ENCODE measurements at regions not wholly inside any gene's neighbourhood (a gene's known extent, or its start where the extent isn't known, plus 50 kb on each side); places are given as distances from the start of the nearest gene placed in this dataset.
"Not testable (repeated sequence)": the region's sequence is repeated elsewhere in the genome, so short reads cannot be mapped to it uniquely, and the experiment has no call there.

GRCh38 chr1:221279146-221279545 lies 399.9 kb downstream of the HLX start:
- no peak overlapping the region for H3K4me3 Mint-ChIP-seq
- no peaks in the 10 kb centered on the region for H3K9me3 ChIP-seq (ENCODE audit: control insufficient read depth, insufficient read depth, low read length)
- H3K27ac Mint-ChIP-seq: no peak overlapping the region
- no peaks in the 10 kb centered on the region for H3K36me3 ChIP-seq (ENCODE audit: control insufficient read depth, insufficient read depth, low read length)
- H3K36me3 Mint-ChIP-seq: no peaks in the 10 kb centered on the region
- no peak overlapping the region for H3K4me3 ChIP-seq (ENCODE audit: low read length)
- H3K27me3 ChIP-seq (ENCODE audit: control insufficient read depth, insufficient read depth, low read length): no peaks in the 10 kb centered on the region
- ATAC-seq: no peak
- H3K4me1 Mint-ChIP-seq: no peaks in the 10 kb centered on the region
- no peak overlapping the region for H3K27ac ChIP-seq (ENCODE audit: low read length)
- intact Hi-C loops (cut with micrococcal nuclease): no loop called here
- H3K27me3 Mint-ChIP-seq (ENCODE audit: low read depth in 2 of 2): peaks cover 9 to 20% of the 10 kb centered on the region in 2 donors
- H3K4me1 ChIP-seq (ENCODE audit: control insufficient read depth, insufficient read depth, low read length): no peaks in the 10 kb centered on the region
- peaks cover 0 to 5% of the 10 kb centered on the region in 2 donors for H3K9me3 Mint-ChIP-seq
- TF ChIP-seq, protein P1, sequence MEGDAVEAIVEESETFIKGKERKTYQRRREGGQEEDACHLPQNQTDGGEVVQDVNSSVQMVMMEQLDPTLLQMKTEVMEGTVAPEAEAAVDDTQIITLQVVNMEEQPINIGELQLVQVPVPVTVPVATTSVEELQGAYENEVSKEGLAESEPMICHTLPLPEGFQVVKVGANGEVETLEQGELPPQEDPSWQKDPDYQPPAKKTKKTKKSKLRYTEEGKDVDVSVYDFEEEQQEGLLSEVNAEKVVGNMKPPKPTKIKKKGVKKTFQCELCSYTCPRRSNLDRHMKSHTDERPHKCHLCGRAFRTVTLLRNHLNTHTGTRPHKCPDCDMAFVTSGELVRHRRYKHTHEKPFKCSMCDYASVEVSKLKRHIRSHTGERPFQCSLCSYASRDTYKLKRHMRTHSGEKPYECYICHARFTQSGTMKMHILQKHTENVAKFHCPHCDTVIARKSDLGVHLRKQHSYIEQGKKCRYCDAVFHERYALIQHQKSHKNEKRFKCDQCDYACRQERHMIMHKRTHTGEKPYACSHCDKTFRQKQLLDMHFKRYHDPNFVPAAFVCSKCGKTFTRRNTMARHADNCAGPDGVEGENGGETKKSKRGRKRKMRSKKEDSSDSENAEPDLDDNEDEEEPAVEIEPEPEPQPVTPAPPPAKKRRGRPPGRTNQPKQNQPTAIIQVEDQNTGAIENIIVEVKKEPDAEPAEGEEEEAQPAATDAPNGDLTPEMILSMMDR (IDR thresholded peaks at IDR 0.05): no peak
- DNase-seq: no peak

- Mint-ChIP-seq H3K4me3 (no peak overlapping the region), H3K9me3 (peaks cover 0 to 5% of the 10 kb centered on the region in 2 donors), H3K27ac (no peak overlapping the region), H3K36me3 (no peaks in the 10 kb centered on the region), H3K27me3 (ENCODE audit: low read depth in 2 of 2) (peaks cover 9 to 20% of the 10 kb centered on the region in 2 donors), H3K4me1 (no peaks in the 10 kb centered on the region)
- Histone ChIP-seq H3K27me3 (ENCODE audit: control insufficient read depth, insufficient read depth, low read length) (no peaks in the 10 kb centered on the region), H3K4me1 (ENCODE audit: control insufficient read depth, insufficient read depth, low read length) (no peaks in the 10 kb centered on the region), H3K4me3 (ENCODE audit: low read length) (no peak overlapping the region), H3K9me3 (ENCODE audit: control insufficient read depth, insufficient read depth, low read length) (no peaks in the 10 kb centered on the region), H3K36me3 (ENCODE audit: control insufficient read depth, insufficient read depth, low read length) (no peaks in the 10 kb centered on the region), H3K27ac (ENCODE audit: low read length) (no peak overlapping the region)
- WGBS (ENCODE audit: insufficient coverage): no CpG with 5 or more reads among the region's 1 CpG
- DNase-seq (no peak), ATAC-seq (no peak)
- intact Hi-C loops (cut with micrococcal nuclease): no loop called here
- TF ChIP-seq, protein P1 (IDR thresholded peaks at IDR 0.05): no peak
These were observed 404.3 kb downstream of the HLX start for GRCh38 chr1:221283532-221283931.

DNA sequence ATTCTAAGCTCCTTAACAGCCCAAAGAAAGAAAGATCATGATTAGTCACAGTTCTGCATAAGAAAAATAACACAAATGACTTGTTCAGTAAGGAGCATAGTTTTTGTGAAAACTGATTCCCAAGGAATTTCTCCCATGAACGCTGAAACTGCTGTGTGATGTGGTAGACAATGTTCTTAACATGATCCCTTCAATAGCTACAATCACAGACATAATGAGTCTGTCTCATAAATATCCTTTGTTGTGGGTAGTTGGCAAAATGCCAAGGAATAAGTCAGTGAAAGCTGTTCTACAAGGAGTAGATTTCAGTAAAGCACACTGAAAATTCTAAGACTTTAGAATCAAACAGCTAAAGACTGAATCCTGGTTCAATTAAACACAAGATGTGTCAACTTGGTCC lies 404.8 kb downstream of the HLX start:
- Histone ChIP-seq H3K4me1 (ENCODE audit: control insufficient read depth, insufficient read depth, low read length) (no peaks in the 10 kb centered on the region), H3K4me3 (ENCODE audit: low read length) (no peak overlapping the region), H3K9me3 (ENCODE audit: control insufficient read depth, insufficient read depth, low read length) (no peaks in the 10 kb centered on the region), H3K27me3 (ENCODE audit: control insufficient read depth, insufficient read depth, low read length) (no peaks in the 10 kb centered on the region), H3K36me3 (ENCODE audit: control insufficient read depth, insufficient read depth, low read length) (no peaks in the 10 kb centered on the region), H3K27ac (ENCODE audit: low read length) (no peak overlapping the region)
- DNase-seq: peak in 1 of 2 donors; percentile 3
- H3K9me3 Mint-ChIP-seq: peaks cover 0 to 5% of the 10 kb centered on the region in 2 donors
- intact Hi-C loops (cut with micrococcal nuclease): no loop called here
- TF ChIP-seq, protein P1 (IDR thresholded peaks at IDR 0.05): no peak
- H3K27ac Mint-ChIP-seq: no peak overlapping the region
- ATAC-seq: no peak
- 40% methylated on average over 1 of the region's 1 CpG for WGBS (ENCODE audit: insufficient coverage)
- H3K4me3 Mint-ChIP-seq: no peak overlapping the region
- H3K27me3 Mint-ChIP-seq (ENCODE audit: low read depth in 2 of 2): peaks cover 9 to 17% of the 10 kb centered on the region in 2 donors
- H3K4me1 Mint-ChIP-seq: no peaks in the 10 kb centered on the region
- H3K36me3 Mint-ChIP-seq: no peaks in the 10 kb centered on the region

DNA sequence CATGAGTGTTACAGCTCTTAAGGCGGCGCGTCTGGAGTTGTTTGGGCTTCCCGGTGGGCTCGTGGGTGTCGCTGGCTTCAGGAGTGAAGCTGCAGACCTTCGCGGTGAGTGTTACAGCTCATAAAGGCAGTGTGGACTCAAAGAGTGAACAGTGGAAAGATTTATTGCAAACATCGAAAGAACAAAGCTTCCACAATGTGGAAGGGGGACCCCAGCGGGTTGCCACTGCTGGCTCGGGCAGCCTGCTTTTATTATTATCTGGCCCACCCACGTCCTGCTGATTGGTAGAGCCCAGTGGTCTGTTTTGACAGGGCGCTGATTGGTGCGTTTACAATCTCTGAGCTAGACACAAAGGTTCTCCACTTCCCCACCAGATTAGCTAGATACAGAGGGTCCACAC lies 405.7 kb downstream of the HLX start:
- H3K4me1 ChIP-seq (ENCODE audit: control insufficient read depth, insufficient read depth, low read length); H3K27me3 ChIP-seq (ENCODE audit: control insufficient read depth, insufficient read depth, low read length); H3K36me3 Mint-ChIP-seq; intact Hi-C loops (cut with micrococcal nuclease); H3K27ac Mint-ChIP-seq; H3K4me3 ChIP-seq (ENCODE audit: low read length); ATAC-seq; H3K9me3 ChIP-seq (ENCODE audit: control insufficient read depth, insufficient read depth, low read length); H3K4me3 Mint-ChIP-seq; H3K27ac ChIP-seq (ENCODE audit: low read length); H3K4me1 Mint-ChIP-seq; H3K36me3 ChIP-seq (ENCODE audit: control insufficient read depth, insufficient read depth, low read length); DNase-seq; H3K9me3 Mint-ChIP-seq: not testable (repeated sequence)
- H3K27me3 Mint-ChIP-seq (ENCODE audit: low read depth in 2 of 2): peaks cover 9 to 14% of the 10 kb centered on the region in 2 donors
- 87% methylated on average over 14 of the region's 14 CpGs for WGBS (ENCODE audit: insufficient coverage)

- intact Hi-C loops (cut with micrococcal nuclease); H3K27ac ChIP-seq (ENCODE audit: low read length); H3K36me3 Mint-ChIP-seq; H3K9me3 Mint-ChIP-seq; ATAC-seq; H3K4me1 Mint-ChIP-seq; DNase-seq; H3K9me3 ChIP-seq (ENCODE audit: control insufficient read depth, insufficient read depth, low read length); H3K4me3 Mint-ChIP-seq; H3K27me3 ChIP-seq (ENCODE audit: control insufficient read depth, insufficient read depth, low read length); H3K4me1 ChIP-seq (ENCODE audit: control insufficient read depth, insufficient read depth, low read length); H3K36me3 ChIP-seq (ENCODE audit: control insufficient read depth, insufficient read depth, low read length); H3K27ac Mint-ChIP-seq; H3K4me3 ChIP-seq (ENCODE audit: low read length): not testable (repeated sequence)
- peaks cover 9 to 14% of the 10 kb centered on the region in 2 donors for H3K27me3 Mint-ChIP-seq (ENCODE audit: low read depth in 2 of 2)
- 94% methylated on average over 45 of the region's 45 CpGs for WGBS (ENCODE audit: insufficient coverage)
These were observed 406.4 kb downstream of the HLX start for GRCh38 chr1:221285458-221286210.

All from natural killer cell (primary cell).